CD14-positive monocyte (primary cell): ENCODE measurements at regions not wholly inside any gene's neighbourhood (a gene's known extent, or its start where the extent isn't known, plus 50 kb on each side); places are given as distances from the start of the nearest gene placed in this dataset.
A peak's percentile ranks its signal among the peaks of the same experiment; 100 is the strongest.

ENCODE experiments used
- DNase-seq, 3 donors: peaks; one replicate each; pipeline ENCODE4 v3.0.0-alpha.2; 2011 to 2022
- H2AFZ ChIP-seq: 2 replicates; pipeline ENCODE4 v1.6.0; 2012; ENCODE audit warnings: mild to moderate bottlenecking, low read depth, low read length, inconsistent platforms; ENCODE audit not compliant: insufficient read depth, poor library complexity, severe bottlenecking
- H3K27ac ChIP-seq, 2 donors: 1 replicate in 1 of 2; 2 replicates in 1 of 2; pipeline ENCODE4 v1.5.1; 2012 to 2013; ENCODE audit warnings: low read length in 2 of 2, control low read depth in 1 of 2, inconsistent platforms in 1 of 2, low read depth in 1 of 2, mild to moderate bottlenecking in 1 of 2
- H3K27me3 ChIP-seq, 2 donors: one replicate each; pipeline versions ENCODE4 v1.6.0 to v1.6.1; 2011 to 2013; ENCODE audit warnings: low read length in 2 of 2; ENCODE audit not compliant: control insufficient read depth in 2 of 2, insufficient read depth in 2 of 2
- H3K36me3 ChIP-seq, 2 donors: replicated peaks in 1 of 2; 1 replicate in 1 of 2; 2 replicates in 1 of 2; pipeline versions ENCODE4 v1.5.1 to v1.6.1; 2012 to 2013; ENCODE audit warnings: low read length in 2 of 2, control low read depth in 1 of 2, inconsistent platforms in 1 of 2, mild to moderate bottlenecking in 1 of 2; ENCODE audit not compliant: insufficient read depth in 2 of 2, control insufficient read depth in 1 of 2
- H3K4me1 ChIP-seq, 2 donors: 1 replicate in 1 of 2; 2 replicates in 1 of 2; pipeline versions ENCODE4 v1.5.1 to v1.6.1; 2012 to 2013; ENCODE audit warnings: low read length in 2 of 2, control low read depth in 1 of 2, inconsistent platforms in 1 of 2, mild to moderate bottlenecking in 1 of 2, moderate library complexity in 1 of 2; ENCODE audit not compliant: insufficient read depth in 2 of 2, control insufficient read depth in 1 of 2
- H3K4me2 ChIP-seq: replicated peaks from 2 replicates; pipeline ENCODE3; 2012; ENCODE audit warnings: low read length, moderate library complexity, mild to moderate bottlenecking; ENCODE audit not compliant: poor library complexity, severe bottlenecking; ENCODE audit errors: extremely low read depth
- H3K4me3 ChIP-seq, 3 experiments: fragments of 200-600 bp in 1 of 3; sonication (generic) in 1 of 3; replicated peaks in 1 of 3; 1 replicate in 2 of 3; 2 replicates in 1 of 3; pipeline ENCODE4 v1.5.1; 2011 to 2013; ENCODE audit warnings: low read length in 3 of 3, mild to moderate bottlenecking in 3 of 3, control low read depth in 2 of 3, low read depth in 2 of 3, inconsistent platforms in 1 of 3, moderate library complexity in 1 of 3
- H3K79me2 ChIP-seq: 2 replicates; pipeline ENCODE4 v1.6.0; 2012; ENCODE audit warnings: mild to moderate bottlenecking, control low read depth, inconsistent platforms, low read length, moderate library complexity; ENCODE audit not compliant: insufficient read depth
- H3K9ac ChIP-seq: 2 replicates; pipeline ENCODE4 v1.6.0; 2017; ENCODE audit warnings: low read length, mild to moderate bottlenecking; ENCODE audit not compliant: insufficient read depth, poor library complexity, severe bottlenecking
- H3K9me3 ChIP-seq, 2 donors: replicated peaks in 1 of 2; 1 replicate in 1 of 2; 2 replicates in 1 of 2; pipeline versions ENCODE4 v1.5.1 to v1.6.1; 2012 to 2013; ENCODE audit warnings: low read length in 2 of 2, control low read depth in 1 of 2; ENCODE audit not compliant: control insufficient read depth in 1 of 2, insufficient read depth in 1 of 2
- H4K20me1 ChIP-seq: 2 replicates; pipeline ENCODE4 v1.6.0; 2012; ENCODE audit warnings: mild to moderate bottlenecking, low read length, control low read depth, moderate library complexity; ENCODE audit not compliant: insufficient read depth
- H3K27ac Mint-ChIP-seq, 7 donors: one replicate each; pipeline ENCODE4 v1.8.0; 2020; ENCODE audit warnings: mild to moderate bottlenecking in 7 of 7, mixed read lengths in 7 of 7, moderate library complexity in 6 of 7, inconsistent platforms in 2 of 7
- H3K27me3 Mint-ChIP-seq, 3 donors: one replicate each; pipeline ENCODE4 v1.8.0; 2021 to 2022; ENCODE audit warnings: low read depth in 3 of 3, mild to moderate bottlenecking in 3 of 3, mixed read lengths in 3 of 3, moderate library complexity in 3 of 3, inconsistent platforms in 1 of 3
- H3K36me3 Mint-ChIP-seq, 2 donors: one replicate each; pipeline ENCODE4 v1.8.0; 2020; ENCODE audit warnings: mixed read lengths in 2 of 2, inconsistent platforms in 1 of 2, mild to moderate bottlenecking in 1 of 2
- H3K4me1 Mint-ChIP-seq: one replicate; pipeline ENCODE4 v1.8.0; 2020; ENCODE audit warnings: mild to moderate bottlenecking, mixed read lengths
- H3K4me3 Mint-ChIP-seq, 2 donors: one replicate each; pipeline ENCODE4 v1.8.0; 2020; ENCODE audit warnings: mild to moderate bottlenecking in 2 of 2, mixed read lengths in 2 of 2, moderate library complexity in 1 of 2
- H3K9me3 Mint-ChIP-seq, 7 donors: one replicate each; pipeline ENCODE4 v1.8.0; 2020 to 2022; ENCODE audit warnings: mixed read lengths in 7 of 7, mild to moderate bottlenecking in 6 of 7, moderate library complexity in 6 of 7, inconsistent platforms in 2 of 7
- CTCF ChIP-seq: fragments of 200-600 bp; IDR thresholded peaks from one replicate; pipeline ENCODE4 v1.8.0; 2022; ENCODE audit warnings: antibody characterized with exemption, mild to moderate bottlenecking
- WGBS: methylation state at CpG from one replicate; pipeline ENCODE4 v1.1.5; 2013; ENCODE audit warnings: missing lambda C conversion rate; ENCODE audit not compliant: insufficient coverage; 5-methylcytosine and 5-hydroxymethylcytosine counted together
- intact Hi-C, 2 donors: fragments of 100-400 bp; cut with micrococcal nuclease; formaldehyde crosslinking; loops; one replicate each; pipeline versions ENCODE4 v1.15.0 to v1.15.1; 2023

- Mint-ChIP-seq H3K27ac (peak overlapping the region in 1 of 7 donors; percentile 69), H3K4me1 (peaks cover 64% of the 10 kb centered on the region), H3K9me3 (peaks cover 0 to 3% (median 0%) of the 10 kb centered on the region in 7 donors), H3K27me3 (peaks cover 0 to 5% (median 1%) of the 10 kb centered on the region in 3 donors), H3K4me3 (no peak overlapping the region), H3K36me3 (no peaks in the 10 kb centered on the region)
- peak overlapping the region in 1 of 2 donors; percentile 34 for H3K27ac ChIP-seq
- intact Hi-C loops = no loop called here
- TF ChIP-seq CTCF = no peak
- H3K79me2 ChIP-seq = no peaks in the 10 kb centered on the region
- H3K27me3 ChIP-seq = no peaks in the 10 kb centered on the region
- 100% methylated on average over 1 of the region's 2 CpGs for WGBS
- no peak for DNase-seq
- peak overlapping the region in 1 of 3 experiments; percentile 9 for H3K4me3 ChIP-seq
- no peaks in the 10 kb centered on the region for H3K9me3 ChIP-seq
- no peak overlapping the region for H3K4me2 ChIP-seq
- H3K9ac ChIP-seq = no peak overlapping the region
- peaks cover 92 to 96% of the 10 kb centered on the region in 2 donors for H3K4me1 ChIP-seq
- no peaks in the 10 kb centered on the region for H3K36me3 ChIP-seq
- no peaks in the 10 kb centered on the region for H4K20me1 ChIP-seq
- H2AFZ ChIP-seq = no peak overlapping the region
Measured at GRCh38 chr20:40775561-40776146, 86.6 kb upstream of the MAFB start.

GRCh38 chr20:40776466-40777457 is 87.7 kb upstream of the MAFB start:
- WGBS = 91% methylated on average over 10 of the region's 13 CpGs
- no peaks in the 10 kb centered on the region for H3K9me3 ChIP-seq
- H3K27ac ChIP-seq = no peak overlapping the region
- no peak overlapping the region for H3K9ac ChIP-seq
- Mint-ChIP-seq H3K4me3 (no peak overlapping the region), H3K9me3 (peaks cover 0 to 3% (median 0%) of the 10 kb centered on the region in 7 donors), H3K36me3 (no peaks in the 10 kb centered on the region), H3K27ac (peak overlapping the region in 4 of 7 donors; percentile 0 to 62 (median 12)), H3K27me3 (peaks cover 0 to 5% (median 1%) of the 10 kb centered on the region in 3 donors), H3K4me1 (peaks cover 53% of the 10 kb centered on the region)
- DNase-seq = peak in 2 of 3 donors; percentile 35 to 37
- H3K4me2 ChIP-seq = no peak overlapping the region
- intact Hi-C loops = no loop called here
- H2AFZ ChIP-seq = no peak overlapping the region
- H3K79me2 ChIP-seq = no peaks in the 10 kb centered on the region
- H3K4me3 ChIP-seq = no peak overlapping the region
- no peaks in the 10 kb centered on the region for H4K20me1 ChIP-seq
- no peaks in the 10 kb centered on the region for H3K27me3 ChIP-seq
- H3K36me3 ChIP-seq = no peaks in the 10 kb centered on the region
- H3K4me1 ChIP-seq = peaks cover 92 to 96% of the 10 kb centered on the region in 2 donors
- TF ChIP-seq CTCF = no peak
